GM23338 (cell line): ENCODE measurements at regions not wholly inside any gene's neighbourhood (a gene's known extent, or its start where the extent isn't known, plus 50 kb on each side); places are given as distances from the start of the nearest gene placed in this dataset.

Experiments used
- ATAC-seq: fragments of 200-7000 bp; cut with Tn5 transposase; 3 replicates; pipeline ENCODE4 v1.9.1; 2020
- DNase-seq: peaks from one replicate; pipeline ENCODE4 v3.0.0-alpha.2; 2015; ENCODE audit warnings: low spot score
- H2AFZ ChIP-seq: fragments of 200-600 bp; sonication (generic); 2 replicates; pipeline ENCODE4 v1.8.0; 2016; ENCODE audit warnings: antibody characterized with exemption, mild to moderate bottlenecking, moderate library complexity
- H3F3A ChIP-seq: fragments of 200-600 bp; sonication (generic); replicated peaks from 2 replicates; pipeline ENCODE4 v1.8.0; 2017; ENCODE audit warnings: antibody characterized with exemption, mixed run types, low read depth
- H3K27ac ChIP-seq: fragments of 200-600 bp; sonication (generic); 2 replicates; pipeline ENCODE4 v1.6.1; 2016; ENCODE audit warnings: low read depth
- H3K27me3 ChIP-seq: fragments of 200-600 bp; sonication (generic); 2 replicates; pipeline ENCODE4 v1.8.0; 2016; ENCODE audit warnings: mild to moderate bottlenecking, mixed run types, moderate library complexity; ENCODE audit not compliant: insufficient read depth
- H3K36me3 ChIP-seq: fragments of 200-600 bp; sonication (generic); 2 replicates; pipeline ENCODE4 v1.8.0; 2016; ENCODE audit warnings: mild to moderate bottlenecking; ENCODE audit not compliant: insufficient read depth
- H3K4me1 ChIP-seq: fragments of 200-600 bp; sonication (generic); 2 replicates; pipeline ENCODE4 v1.8.0; 2016; ENCODE audit warnings: mild to moderate bottlenecking, moderate library complexity; ENCODE audit not compliant: insufficient read depth
- H3K4me2 ChIP-seq: fragments of 200-600 bp; sonication (generic); 2 replicates; pipeline ENCODE4 v1.7.1; 2017; ENCODE audit warnings: mixed run types
- H3K4me3 ChIP-seq: fragments of 200-600 bp; sonication (generic); 2 replicates; pipeline ENCODE4 v1.6.1; 2016; ENCODE audit warnings: mixed run types
- H3K79me2 ChIP-seq: fragments of 200-600 bp; sonication (generic); replicated peaks from 2 replicates; pipeline ENCODE4 v1.8.0; 2017; ENCODE audit warnings: mild to moderate bottlenecking; ENCODE audit not compliant: insufficient read depth
- H3K9me2 ChIP-seq: fragments of 200-600 bp; sonication (generic); 2 replicates; pipeline ENCODE4 v1.8.0; 2017; ENCODE audit not compliant: insufficient read depth
- H4K20me1 ChIP-seq: fragments of 200-600 bp; sonication (generic); replicated peaks from 2 replicates; pipeline ENCODE4 v1.8.0; 2017; ENCODE audit warnings: mild to moderate bottlenecking; ENCODE audit not compliant: insufficient read depth
- H3K27ac Mint-ChIP-seq: 2 replicates; pipeline ENCODE4 v1.8.0; 2020; ENCODE audit warnings: inconsistent platforms, mild to moderate bottlenecking, moderate library complexity, mixed read lengths
- H3K27me3 Mint-ChIP-seq: 3 replicates; pipeline ENCODE4 v1.8.0; 2022; ENCODE audit warnings: low read depth, mild to moderate bottlenecking, moderate library complexity, mixed read lengths, inconsistent platforms; ENCODE audit not compliant: insufficient read depth, poor library complexity
- H3K36me3 Mint-ChIP-seq: 3 replicates; pipeline ENCODE4 v1.8.0; 2021; ENCODE audit warnings: low read depth, mild to moderate bottlenecking, inconsistent platforms, moderate library complexity, mixed read lengths
- H3K4me1 Mint-ChIP-seq: 3 replicates; pipeline ENCODE4 v1.8.0; 2020; ENCODE audit warnings: mild to moderate bottlenecking, inconsistent platforms, mixed read lengths
- H3K4me3 Mint-ChIP-seq: 3 replicates; pipeline ENCODE4 v1.8.0; 2021; ENCODE audit warnings: moderate library complexity, mild to moderate bottlenecking, inconsistent platforms, mixed read lengths
- H3K9me3 Mint-ChIP-seq: 3 replicates; pipeline ENCODE4 v1.8.0; 2020; ENCODE audit warnings: moderate library complexity, mild to moderate bottlenecking, inconsistent platforms, mixed read lengths
- CREB1 ChIP-seq: fragments of 250-450 bp; sonication (Bioruptor Pico); IDR thresholded peaks from 2 replicates; pipeline ENCODE4 v1.5.0; 2020; ENCODE audit warnings: low read depth, mild to moderate bottlenecking, moderate library complexity
- CTCF ChIP-seq, 2 experiments: fragments of 200-600 bp in 1 of 2; sonication (generic) in 1 of 2; conservative IDR thresholded peaks; 2 replicates each; pipeline versions ENCODE4 v1.5.1 to v1.6.1; 2016 to 2017; ENCODE audit warnings: antibody characterized with exemption in 2 of 2, low read depth in 2 of 2, mild to moderate bottlenecking in 2 of 2, moderate library complexity in 1 of 2
- ETS1 ChIP-seq: IDR thresholded peaks from 2 replicates; pipeline ENCODE4 v1.6.1; 2016; ENCODE audit warnings: antibody characterized with exemption
- EZH2 ChIP-seq: fragments of 200-600 bp; sonication (generic); IDR thresholded peaks from one replicate; pipeline ENCODE4 v1.8.0; 2017; ENCODE audit warnings: antibody characterized with exemption, mild to moderate bottlenecking, low read depth; ENCODE audit not compliant: unreplicated experiment
- EZH2phosphoT487 ChIP-seq: fragments of 200-600 bp; sonication (generic); IDR thresholded peaks from one replicate; pipeline ENCODE4 v1.8.1; 2018; ENCODE audit warnings: antibody characterized with exemption; ENCODE audit not compliant: unreplicated experiment
- JUNB ChIP-seq: IDR thresholded peaks from one replicate; pipeline ENCODE4 v1.6.1; 2016; ENCODE audit warnings: antibody characterized with exemption; ENCODE audit not compliant: unreplicated experiment
- NANOG ChIP-seq: IDR thresholded peaks from 2 replicates; pipeline ENCODE4 v1.6.1; 2016; ENCODE audit warnings: antibody characterized with exemption, borderline replicate concordance
- POLR2AphosphoS5 ChIP-seq: IDR thresholded peaks from 2 replicates; pipeline ENCODE4 v1.6.1; 2016; ENCODE audit warnings: antibody characterized with exemption, low read depth
- REST ChIP-seq: IDR thresholded peaks from one replicate; pipeline ENCODE4 v1.6.1; 2018; ENCODE audit warnings: antibody characterized with exemption; ENCODE audit not compliant: unreplicated experiment
- STAT1 ChIP-seq: IDR thresholded peaks from one replicate; pipeline ENCODE4 v1.6.1; 2016; ENCODE audit warnings: antibody characterized with exemption; ENCODE audit not compliant: unreplicated experiment
- ZNF114 ChIP-seq: fragments of 250-450 bp; sonication (Bioruptor Pico); IDR thresholded peaks from 2 replicates; pipeline ENCODE4 v1.5.0; 2020; ENCODE audit warnings: mild to moderate bottlenecking, moderate library complexity
- ZNF331 ChIP-seq: fragments of 250-450 bp; sonication (Bioruptor Pico); IDR thresholded peaks from 2 replicates; pipeline ENCODE4 v1.5.0; 2020; ENCODE audit warnings: low read depth, mild to moderate bottlenecking, moderate library complexity
- ZNF462 ChIP-seq: fragments of 250-450 bp; sonication (Bioruptor Pico); IDR thresholded peaks from 2 replicates; pipeline ENCODE4 v1.5.0; 2020; ENCODE audit warnings: mild to moderate bottlenecking, moderate library complexity

- no peak for TF ChIP-seq ETS1
- TF ChIP-seq POLR2AphosphoS5: no peak
- no peak for TF ChIP-seq ZNF114 (CRISPR knock-in tag)
- no peak for TF ChIP-seq EZH2
- TF ChIP-seq STAT1: no peak
- TF ChIP-seq CREB1 (CRISPR knock-in tag): no peak
- TF ChIP-seq EZH2phosphoT487: no peak
- TF ChIP-seq NANOG: no peak
Measured at GRCh38 chr2:198468136-198468535, 663.7 kb downstream of the PLCL1 start (continued).

- no peaks in the 10 kb centered on the region for H3K4me1 ChIP-seq
- Mint-ChIP-seq H3K9me3 (no peaks in the 10 kb centered on the region; the same call in 2 of the 3 replicates), H3K36me3 (no peaks in the 10 kb centered on the region), H3K4me1 (no peaks in the 10 kb centered on the region), H3K27ac (no peak overlapping the region), H3K4me3 (no peak overlapping the region), H3K27me3 (no peaks in the 10 kb centered on the region)
- H3K27me3 ChIP-seq: no peaks in the 10 kb centered on the region
- H3K4me3 ChIP-seq: no peak overlapping the region
- ATAC-seq: no peak
- no peaks in the 10 kb centered on the region for H3K36me3 ChIP-seq
- peaks cover 9% of the 10 kb centered on the region; the same call in 1 of the 2 replicates for H3K9me2 ChIP-seq
- no peak for DNase-seq
- peak overlapping the region; percentile 35; the same call in 1 of the 2 replicates for H2AFZ ChIP-seq
- H4K20me1 ChIP-seq: no peaks in the 10 kb centered on the region
- H3K27ac ChIP-seq: no peak overlapping the region
- H3K4me2 ChIP-seq: no peak overlapping the region
- no peaks in the 10 kb centered on the region for H3F3A ChIP-seq
- no peaks in the 10 kb centered on the region for H3K79me2 ChIP-seq
- TF ChIP-seq CREB1 (CRISPR knock-in tag): no peak
- TF ChIP-seq CTCF (conservative IDR thresholded peaks at IDR 0.05; ENCODE audit: low read depth in 2 of 2): no peak
- no peak for TF ChIP-seq REST
- no peak for TF ChIP-seq EZH2
- no peak for TF ChIP-seq EZH2phosphoT487
- TF ChIP-seq ZNF462 (CRISPR knock-in tag): no peak
- no peak for TF ChIP-seq JUNB
- TF ChIP-seq STAT1: no peak
- no peak for TF ChIP-seq ZNF114 (CRISPR knock-in tag)
- no peak for TF ChIP-seq NANOG
- TF ChIP-seq POLR2AphosphoS5: no peak
- no peak for TF ChIP-seq ZNF331 (CRISPR knock-in tag)
Measured at GRCh38 chr2:198465970-198466369, 661.6 kb downstream of the PLCL1 start.
